ENCODE measurements at regions not wholly inside any gene's neighbourhood (a gene's known extent, or its start where the extent isn't known, plus 50 kb on each side); places are given as distances from the start of the nearest gene placed in this dataset.

DNA sequence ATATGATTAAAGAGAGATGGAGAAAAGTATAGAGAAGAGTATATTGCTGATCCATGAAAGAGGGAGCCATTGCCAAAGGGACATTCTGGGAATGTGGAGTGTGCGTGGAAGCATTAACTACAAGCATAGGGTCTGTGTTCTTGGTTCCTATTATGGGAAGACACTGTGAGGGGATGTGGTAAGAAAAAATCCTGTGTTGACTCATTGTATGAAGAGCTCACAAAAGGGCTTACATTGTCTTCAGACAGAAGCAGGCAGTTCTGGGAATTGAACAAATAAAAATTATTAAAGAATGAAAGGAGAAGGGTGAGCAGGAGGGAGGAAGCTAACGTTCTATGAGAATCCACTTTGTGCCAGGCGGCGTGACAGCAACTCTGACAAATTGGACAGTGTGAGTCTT lies 250.4 kb upstream of the CHD1 start:
- TF ChIP-seq, protein P1, sequence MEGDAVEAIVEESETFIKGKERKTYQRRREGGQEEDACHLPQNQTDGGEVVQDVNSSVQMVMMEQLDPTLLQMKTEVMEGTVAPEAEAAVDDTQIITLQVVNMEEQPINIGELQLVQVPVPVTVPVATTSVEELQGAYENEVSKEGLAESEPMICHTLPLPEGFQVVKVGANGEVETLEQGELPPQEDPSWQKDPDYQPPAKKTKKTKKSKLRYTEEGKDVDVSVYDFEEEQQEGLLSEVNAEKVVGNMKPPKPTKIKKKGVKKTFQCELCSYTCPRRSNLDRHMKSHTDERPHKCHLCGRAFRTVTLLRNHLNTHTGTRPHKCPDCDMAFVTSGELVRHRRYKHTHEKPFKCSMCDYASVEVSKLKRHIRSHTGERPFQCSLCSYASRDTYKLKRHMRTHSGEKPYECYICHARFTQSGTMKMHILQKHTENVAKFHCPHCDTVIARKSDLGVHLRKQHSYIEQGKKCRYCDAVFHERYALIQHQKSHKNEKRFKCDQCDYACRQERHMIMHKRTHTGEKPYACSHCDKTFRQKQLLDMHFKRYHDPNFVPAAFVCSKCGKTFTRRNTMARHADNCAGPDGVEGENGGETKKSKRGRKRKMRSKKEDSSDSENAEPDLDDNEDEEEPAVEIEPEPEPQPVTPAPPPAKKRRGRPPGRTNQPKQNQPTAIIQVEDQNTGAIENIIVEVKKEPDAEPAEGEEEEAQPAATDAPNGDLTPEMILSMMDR (IDR thresholded peaks at IDR 0.05): no peak
- no peak for TF ChIP-seq POLR2A (IDR thresholded peaks at IDR 0.05)
